Stimulated activated naive CD8-positive, alpha-beta T cell treated with anti-CD3 and anti-CD28 coated beads, Interleukin-15, Interleukin-2, amounts not matched to agents 100 ng/mL and 50 ng/mL, for 24 hours (primary cell): ENCODE measurements at regions not wholly inside any gene's neighbourhood (a gene's known extent, or its start where the extent isn't known, plus 50 kb on each side); places are given as distances from the start of the nearest gene placed in this dataset.
"Not testable (repeated sequence)": the region's sequence is repeated elsewhere in the genome, so short reads cannot be mapped to it uniquely, and the experiment has no call there.

ENCODE experiments used
- H3K27ac Mint-ChIP-seq: one replicate; pipeline ENCODE4 v1.8.0; 2021; ENCODE audit warnings: mild to moderate bottlenecking, mixed read lengths
- H3K27me3 Mint-ChIP-seq: one replicate; pipeline ENCODE4 v1.8.0; 2021; ENCODE audit warnings: mixed read lengths
- H3K36me3 Mint-ChIP-seq: one replicate; pipeline ENCODE4 v1.8.0; 2021; ENCODE audit warnings: low read depth, mixed read lengths
- H3K4me1 Mint-ChIP-seq: one replicate; pipeline ENCODE4 v1.8.0; 2021; ENCODE audit warnings: low read depth, mixed read lengths
- H3K4me3 Mint-ChIP-seq: one replicate; pipeline ENCODE4 v1.8.0; 2021; ENCODE audit warnings: mild to moderate bottlenecking, mixed read lengths
- H3K9me3 Mint-ChIP-seq: one replicate; pipeline ENCODE4 v1.8.0; 2021; ENCODE audit warnings: mixed read lengths

- H3K9me3 Mint-ChIP-seq, H3K27me3 Mint-ChIP-seq: not testable (repeated sequence)
- H3K27ac Mint-ChIP-seq = peak overlapping the region; percentile 56
These were observed 50.8 kb upstream of the ACBD5 start for GRCh38 chr10:27291253-27291895.

More at GRCh38 chr10:27291253-27291895, 50.8 kb upstream of the ACBD5 start:
- H3K4me3 Mint-ChIP-seq = peak overlapping the region; percentile 68
- H3K4me1 Mint-ChIP-seq = peaks cover 12% of the 10 kb centered on the region
- not testable (repeated sequence) for H3K36me3 Mint-ChIP-seq
